Naive thymus-derived CD8-positive, alpha-beta T cell (primary cell): ENCODE measurements at regions not wholly inside any gene's neighbourhood (a gene's known extent, or its start where the extent isn't known, plus 50 kb on each side); places are given as distances from the start of the nearest gene placed in this dataset.
"Not testable (repeated sequence)": the region's sequence is repeated elsewhere in the genome, so short reads cannot be mapped to it uniquely, and the experiment has no call there.

Experiments
- ATAC-seq, 2 donors: fragments of 150-1000 bp; cut with Tn5 transposase in 1 of 2; sonication (Bioruptor Pico), chemical (Tn5 transposase) in 1 of 2; 1 replicate in 1 of 2; 2 replicates in 1 of 2; pipeline ENCODE4 v1.10.0; 2021; ENCODE audit warnings: mild to moderate bottlenecking in 2 of 2, moderate library complexity in 2 of 2
- POLR2A ChIA-PET: fragments of 350-600 bp; sonication (Branson Sonifier 250); formaldehyde crosslinking; loops from one replicate; lab custom pipeline; 2021; ENCODE audit warnings: antibody characterized with exemption; lab: Charles Lee
- DNase-seq, 10 donors: peaks; one replicate each; pipeline versions ENCODE4 v3.0.0 to v3.0.0-alpha.2; 2020 to 2022
- H3K27ac Mint-ChIP-seq, 10 donors: one replicate each; pipeline ENCODE4 v1.8.0; 2020 to 2022; ENCODE audit warnings: mild to moderate bottlenecking in 10 of 10, mixed read lengths in 10 of 10, moderate library complexity in 4 of 10, inconsistent platforms in 1 of 10
- H3K27me3 Mint-ChIP-seq, 5 donors: one replicate each; pipeline ENCODE4 v1.8.0; 2021 to 2022; ENCODE audit warnings: mixed read lengths in 5 of 5
- H3K36me3 Mint-ChIP-seq, 3 donors: one replicate each; pipeline ENCODE4 v1.8.0; 2020 to 2022; ENCODE audit warnings: mixed read lengths in 3 of 3, mild to moderate bottlenecking in 2 of 3, inconsistent platforms in 1 of 3
- H3K4me1 Mint-ChIP-seq, 4 donors: one replicate each; pipeline ENCODE4 v1.8.0; 2021 to 2022; ENCODE audit warnings: mixed read lengths in 4 of 4
- H3K4me3 Mint-ChIP-seq, 10 donors: one replicate each; pipeline ENCODE4 v1.8.0; 2020 to 2022; ENCODE audit warnings: mild to moderate bottlenecking in 10 of 10, mixed read lengths in 10 of 10, moderate library complexity in 6 of 10, inconsistent platforms in 1 of 10
- H3K9me3 Mint-ChIP-seq, 9 donors: one replicate each; pipeline ENCODE4 v1.8.0; 2020 to 2022; ENCODE audit warnings: mixed read lengths in 9 of 9, mild to moderate bottlenecking in 3 of 9, inconsistent platforms in 1 of 9, moderate library complexity in 1 of 9

DNA sequence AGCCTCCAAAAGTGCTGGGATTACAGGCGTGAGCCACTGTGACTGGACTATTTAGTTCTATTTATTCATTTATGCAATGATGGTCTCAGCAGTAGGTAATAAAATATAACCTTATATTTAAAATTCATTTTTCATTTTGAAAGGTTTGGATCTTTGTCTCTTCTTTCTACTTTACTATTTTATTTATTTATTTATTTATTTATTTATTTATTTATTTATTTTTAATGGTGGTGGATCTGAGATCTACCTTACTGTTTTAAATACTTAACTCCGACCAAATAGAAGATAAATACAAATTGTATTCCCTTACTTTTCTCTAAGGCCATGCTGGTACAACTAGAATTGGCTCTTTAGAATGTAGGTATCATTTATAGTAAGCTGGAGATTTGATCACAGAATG lies 159.9 kb upstream of the NBPF19 start:
- H3K27ac Mint-ChIP-seq, H3K9me3 Mint-ChIP-seq, ATAC-seq, POLR2A ChIA-PET, H3K4me1 Mint-ChIP-seq, H3K27me3 Mint-ChIP-seq, H3K4me3 Mint-ChIP-seq, H3K36me3 Mint-ChIP-seq: not testable (repeated sequence)
- DNase-seq, result peak in 1 of 10 donors; percentile 6

DNA sequence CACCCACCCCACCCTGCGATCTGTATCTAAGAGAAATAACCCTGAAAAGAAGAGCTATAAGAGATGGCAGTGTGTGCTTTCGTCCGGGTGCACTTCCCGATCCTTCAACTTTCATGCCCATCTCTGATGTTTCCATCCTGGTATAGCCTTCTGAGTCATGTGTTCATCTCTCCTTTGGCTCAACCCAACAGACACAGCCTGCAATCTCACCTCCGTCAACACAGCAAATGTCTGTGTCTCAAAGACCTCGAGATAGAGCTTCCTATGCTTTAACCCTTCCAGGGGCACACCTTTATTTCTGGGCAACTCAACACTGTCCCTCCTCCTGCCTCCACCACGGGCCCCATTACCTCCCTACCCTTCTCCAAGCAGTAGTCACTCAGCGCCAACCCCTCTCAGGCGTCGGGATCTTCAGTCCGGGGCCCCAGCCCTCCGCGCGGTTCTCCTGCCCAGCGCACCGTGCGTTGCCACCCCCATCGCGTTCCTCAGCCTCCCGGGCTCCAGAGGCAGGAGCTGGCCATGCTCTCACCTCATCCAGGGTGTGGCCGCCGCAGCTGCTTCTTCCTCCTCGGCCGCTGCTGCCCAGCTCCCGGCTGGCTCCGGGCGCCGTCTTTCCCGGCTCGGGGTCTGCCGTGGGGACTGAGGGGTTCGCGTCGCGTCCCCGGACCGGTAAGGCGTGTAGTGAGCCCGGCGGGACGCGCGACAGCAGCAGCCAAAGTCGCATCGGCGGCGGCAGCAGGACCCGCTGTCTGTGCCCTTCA lies 153.7 kb upstream of the NBPF19 start:
- H3K27me3 Mint-ChIP-seq, H3K36me3 Mint-ChIP-seq, POLR2A ChIA-PET, DNase-seq, H3K4me1 Mint-ChIP-seq, H3K4me3 Mint-ChIP-seq, H3K9me3 Mint-ChIP-seq, H3K27ac Mint-ChIP-seq: not testable (repeated sequence)
- peak; percentile 47 for ATAC-seq

DNA sequence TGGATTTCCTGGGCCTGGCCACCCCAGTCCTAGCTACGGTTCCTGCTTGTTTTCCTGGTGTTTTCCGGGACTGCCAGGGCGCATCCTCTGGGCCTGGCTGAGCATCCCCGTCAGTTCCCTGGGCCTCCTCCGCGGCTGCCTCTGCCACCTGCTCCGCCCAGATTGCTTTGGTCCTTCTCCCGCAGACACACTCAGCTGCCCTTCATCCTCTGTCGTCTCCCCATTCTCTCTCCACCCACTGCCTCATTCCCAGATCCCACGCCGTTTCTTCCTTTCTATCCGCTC lies 153.2 kb upstream of the NBPF19 start:
- not testable (repeated sequence) for ATAC-seq

DNA sequence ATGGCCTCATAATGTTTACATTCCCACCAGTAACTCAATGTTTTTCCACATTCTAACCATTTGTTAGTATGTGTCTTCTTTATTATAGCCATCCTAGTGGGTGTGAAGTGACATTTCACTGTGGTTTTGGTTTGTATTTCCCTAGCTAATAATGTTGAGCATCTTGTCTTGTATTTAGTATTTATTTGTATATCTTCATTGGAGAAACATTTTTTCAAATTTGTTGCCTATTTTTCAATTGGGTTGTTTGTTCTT lies 144.8 kb upstream of the NBPF19 start:
- H3K27ac Mint-ChIP-seq, H3K27me3 Mint-ChIP-seq, ATAC-seq, DNase-seq, H3K4me1 Mint-ChIP-seq, H3K4me3 Mint-ChIP-seq, H3K36me3 Mint-ChIP-seq, POLR2A ChIA-PET, H3K9me3 Mint-ChIP-seq: not testable (repeated sequence)

More for the DNA sequence above, 153.2 kb upstream of the NBPF19 start:
- H3K4me1 Mint-ChIP-seq, H3K27me3 Mint-ChIP-seq, H3K36me3 Mint-ChIP-seq, H3K4me3 Mint-ChIP-seq, H3K27ac Mint-ChIP-seq, POLR2A ChIA-PET, DNase-seq, H3K9me3 Mint-ChIP-seq: not testable (repeated sequence)

DNA sequence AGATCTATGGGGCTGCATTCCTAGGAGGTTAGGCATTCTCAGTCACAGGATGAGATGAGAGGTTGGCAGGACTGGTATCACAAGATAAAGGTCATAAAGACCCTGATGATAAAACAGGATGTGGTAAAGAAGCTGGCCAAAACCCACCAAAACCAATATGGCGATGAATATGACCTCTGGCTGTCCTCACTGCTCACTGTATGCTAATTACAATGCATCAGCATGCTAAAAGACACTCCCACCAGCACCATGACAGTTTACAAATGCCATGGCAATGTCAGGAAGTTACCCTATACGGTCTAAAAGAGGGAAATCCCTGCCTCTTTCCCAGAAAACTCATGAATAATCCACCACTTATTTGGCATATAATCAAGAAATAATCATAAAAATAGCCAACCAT lies 138.8 kb upstream of the NBPF19 start:
- H3K4me3 Mint-ChIP-seq, POLR2A ChIA-PET, H3K4me1 Mint-ChIP-seq, H3K27me3 Mint-ChIP-seq, H3K36me3 Mint-ChIP-seq, DNase-seq, H3K9me3 Mint-ChIP-seq, H3K27ac Mint-ChIP-seq, ATAC-seq: not testable (repeated sequence)

DNA sequence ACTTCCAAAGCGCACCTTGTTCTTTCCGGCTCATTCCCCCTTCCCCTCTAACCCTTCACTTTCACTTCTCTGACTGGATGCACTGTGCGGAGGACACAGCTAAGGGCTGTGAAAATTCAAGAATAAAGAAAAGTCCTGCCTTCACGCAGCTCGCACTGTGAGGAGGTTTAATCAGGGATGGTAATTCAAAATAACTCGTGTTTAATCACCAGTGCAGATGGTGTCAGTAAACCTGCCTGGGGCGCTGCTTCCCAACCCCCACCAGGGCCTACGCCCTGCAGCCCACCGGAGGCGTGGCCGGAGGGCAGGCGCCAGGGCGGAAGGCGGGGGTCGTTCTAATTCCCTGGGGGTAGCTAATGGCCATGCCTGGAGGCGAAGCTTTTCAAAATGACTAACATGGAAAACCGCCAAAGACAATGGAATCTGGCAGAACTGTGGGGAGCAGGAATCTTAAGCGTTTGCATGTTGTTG lies 136.6 kb upstream of the NBPF19 start:
- H3K36me3 Mint-ChIP-seq, H3K27ac Mint-ChIP-seq, H3K27me3 Mint-ChIP-seq, POLR2A ChIA-PET, DNase-seq, H3K4me3 Mint-ChIP-seq, H3K4me1 Mint-ChIP-seq, H3K9me3 Mint-ChIP-seq: not testable (repeated sequence)
- ATAC-seq, result peak; percentile 10 to 33

DNA sequence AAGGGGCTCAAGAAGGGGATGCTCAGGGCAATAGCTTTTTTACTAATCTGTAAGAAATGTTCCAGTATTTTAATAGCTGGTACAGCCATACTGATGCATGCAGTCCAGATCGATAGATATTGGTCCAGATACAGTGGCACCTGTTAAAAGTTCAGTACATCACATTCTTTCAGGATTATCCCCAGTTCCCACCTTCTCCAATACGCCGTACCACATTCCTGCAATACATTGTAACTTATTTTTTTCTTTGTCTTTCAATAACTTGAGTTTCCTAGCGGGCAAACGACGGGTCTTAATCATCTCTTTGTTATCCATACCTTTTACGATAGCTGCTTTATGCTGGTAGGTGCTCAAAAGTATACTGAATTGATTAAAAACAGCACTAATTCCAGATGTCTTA lies 136.1 kb upstream of the NBPF19 start:
- H3K36me3 Mint-ChIP-seq, DNase-seq, H3K9me3 Mint-ChIP-seq, H3K27me3 Mint-ChIP-seq, H3K27ac Mint-ChIP-seq, H3K4me1 Mint-ChIP-seq, H3K4me3 Mint-ChIP-seq, ATAC-seq, POLR2A ChIA-PET: not testable (repeated sequence)

DNA sequence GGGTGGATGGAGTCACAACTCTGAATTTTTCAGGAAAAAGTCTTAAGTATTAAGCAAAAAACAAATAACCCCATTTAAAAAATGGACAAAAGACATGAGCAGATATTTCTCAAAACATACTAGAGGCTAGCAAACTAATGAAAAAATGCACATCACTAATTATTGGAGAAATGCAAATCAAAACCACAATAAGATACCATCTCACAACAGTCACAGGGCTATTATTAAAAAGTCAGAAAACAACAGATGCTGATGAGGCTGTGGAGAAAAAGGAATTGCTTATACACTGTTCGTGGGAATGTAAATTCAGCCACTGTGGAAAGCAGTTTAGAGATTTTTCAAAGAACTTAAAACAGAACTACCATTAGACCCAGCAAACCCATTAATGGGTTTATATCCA lies 125.4 kb upstream of the NBPF19 start:
- DNase-seq, result not testable (repeated sequence)

DNA sequence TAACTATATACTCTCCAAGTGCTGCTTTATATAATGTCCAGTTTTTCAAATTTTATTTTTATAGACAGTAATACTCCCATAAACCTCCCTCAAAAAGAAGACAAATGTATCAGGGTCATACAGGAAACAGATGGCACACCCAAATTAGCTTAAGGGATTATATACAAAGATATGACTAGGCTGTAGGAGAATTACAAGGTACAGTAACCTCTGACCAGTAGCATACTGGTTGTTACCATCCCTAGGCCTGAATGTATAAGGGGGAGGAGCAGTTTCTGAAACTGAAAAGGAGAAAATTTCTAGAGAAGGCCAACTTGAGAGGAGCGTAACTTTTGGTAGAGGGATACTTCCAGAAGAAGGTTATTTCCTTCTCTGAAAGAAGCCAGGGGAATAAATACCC lies 122.6 kb upstream of the NBPF19 start:
- H3K4me3 Mint-ChIP-seq, H3K9me3 Mint-ChIP-seq, POLR2A ChIA-PET, H3K36me3 Mint-ChIP-seq, H3K4me1 Mint-ChIP-seq, DNase-seq, H3K27me3 Mint-ChIP-seq, H3K27ac Mint-ChIP-seq, ATAC-seq: not testable (repeated sequence)

More for the DNA sequence above, 125.4 kb upstream of the NBPF19 start:
- H3K27ac Mint-ChIP-seq, H3K4me1 Mint-ChIP-seq, H3K4me3 Mint-ChIP-seq, H3K27me3 Mint-ChIP-seq, H3K36me3 Mint-ChIP-seq, POLR2A ChIA-PET, ATAC-seq, H3K9me3 Mint-ChIP-seq: not testable (repeated sequence)

DNA sequence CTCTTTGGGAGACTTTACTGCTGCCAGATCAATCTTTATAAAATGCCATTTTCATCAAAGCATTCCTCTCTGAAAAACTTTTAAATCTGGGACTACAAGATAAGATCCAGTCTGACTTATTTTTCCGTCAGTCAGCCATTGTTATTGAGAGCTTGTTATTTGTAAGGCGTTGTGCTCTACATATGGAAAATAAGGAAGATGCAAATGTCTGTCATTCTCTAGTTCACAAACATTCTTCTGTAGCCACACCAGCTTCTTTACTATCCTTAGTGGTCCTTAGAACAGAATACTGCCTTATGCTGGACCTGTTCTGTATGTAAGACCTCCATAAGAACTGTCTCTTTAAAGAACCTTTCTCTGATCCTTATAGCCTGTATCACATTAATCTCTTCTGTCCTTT lies 120.3 kb upstream of the NBPF19 start:
- H3K27ac Mint-ChIP-seq, H3K27me3 Mint-ChIP-seq, H3K4me1 Mint-ChIP-seq, H3K9me3 Mint-ChIP-seq, H3K36me3 Mint-ChIP-seq, H3K4me3 Mint-ChIP-seq, DNase-seq, POLR2A ChIA-PET, ATAC-seq: not testable (repeated sequence)

DNA sequence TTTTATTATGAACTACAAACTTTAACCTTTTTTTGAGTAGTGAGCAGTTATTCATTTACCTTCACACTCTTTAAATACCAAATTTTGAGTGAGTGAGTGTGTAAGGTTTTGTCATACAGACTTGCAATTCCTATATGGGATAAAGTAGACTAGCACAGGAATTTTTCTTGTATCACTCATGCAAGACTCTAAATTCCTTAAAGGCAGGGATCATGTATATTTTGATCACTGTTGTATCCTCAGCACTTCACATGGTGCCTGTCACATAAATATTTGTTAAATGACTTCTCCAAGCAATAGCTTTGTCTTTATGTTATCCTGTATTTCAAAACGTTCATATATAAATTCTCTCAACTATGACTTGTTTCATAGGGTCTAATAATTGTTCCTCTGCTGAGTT lies 119.1 kb upstream of the NBPF19 start:
- POLR2A ChIA-PET, H3K9me3 Mint-ChIP-seq, DNase-seq, H3K4me3 Mint-ChIP-seq, ATAC-seq, H3K27ac Mint-ChIP-seq, H3K27me3 Mint-ChIP-seq, H3K36me3 Mint-ChIP-seq, H3K4me1 Mint-ChIP-seq: not testable (repeated sequence)

DNA sequence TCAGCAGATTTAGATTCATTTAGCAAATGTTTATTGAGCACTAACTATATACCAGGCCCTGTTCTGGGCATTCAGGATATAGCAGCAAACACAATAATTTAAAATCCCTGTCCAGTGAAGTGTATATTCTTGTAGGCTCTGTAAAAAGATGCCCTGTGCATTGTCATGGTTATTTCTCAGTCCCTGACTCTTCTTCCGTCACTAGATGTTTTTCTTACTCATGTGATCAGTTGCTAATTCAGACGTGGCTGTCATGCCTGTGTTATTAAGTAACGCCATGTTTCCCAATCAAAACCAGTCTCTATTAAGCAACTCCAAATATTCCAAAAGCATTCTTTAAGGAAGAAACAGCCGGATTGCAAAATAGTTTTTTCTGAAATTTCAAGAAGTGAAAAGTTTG lies 118.7 kb upstream of the NBPF19 start:
- DNase-seq, H3K4me1 Mint-ChIP-seq, POLR2A ChIA-PET, ATAC-seq, H3K9me3 Mint-ChIP-seq, H3K27me3 Mint-ChIP-seq, H3K27ac Mint-ChIP-seq, H3K36me3 Mint-ChIP-seq, H3K4me3 Mint-ChIP-seq: not testable (repeated sequence)

DNA sequence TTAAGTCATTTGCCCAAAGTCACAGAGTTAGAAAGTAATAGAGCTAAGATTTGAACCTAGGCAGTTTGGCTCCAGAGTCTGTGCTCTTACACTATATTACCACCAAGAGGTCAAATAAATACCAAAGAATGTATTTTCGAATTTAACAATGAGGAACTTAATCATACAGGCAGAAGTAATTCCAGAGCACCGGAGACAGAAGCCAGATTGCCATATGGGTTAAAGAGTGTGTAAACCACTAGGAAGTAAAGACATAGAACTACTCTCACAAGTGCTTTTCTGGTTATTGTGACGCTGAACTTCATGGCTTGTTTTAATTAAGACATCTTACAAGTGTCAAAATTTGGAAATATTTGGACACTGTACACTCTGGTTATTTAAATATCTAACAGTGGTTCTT lies 114.5 kb upstream of the NBPF19 start:
- H3K4me1 Mint-ChIP-seq, H3K27ac Mint-ChIP-seq, H3K27me3 Mint-ChIP-seq, POLR2A ChIA-PET, H3K9me3 Mint-ChIP-seq, H3K36me3 Mint-ChIP-seq, ATAC-seq, H3K4me3 Mint-ChIP-seq, DNase-seq: not testable (repeated sequence)

DNA sequence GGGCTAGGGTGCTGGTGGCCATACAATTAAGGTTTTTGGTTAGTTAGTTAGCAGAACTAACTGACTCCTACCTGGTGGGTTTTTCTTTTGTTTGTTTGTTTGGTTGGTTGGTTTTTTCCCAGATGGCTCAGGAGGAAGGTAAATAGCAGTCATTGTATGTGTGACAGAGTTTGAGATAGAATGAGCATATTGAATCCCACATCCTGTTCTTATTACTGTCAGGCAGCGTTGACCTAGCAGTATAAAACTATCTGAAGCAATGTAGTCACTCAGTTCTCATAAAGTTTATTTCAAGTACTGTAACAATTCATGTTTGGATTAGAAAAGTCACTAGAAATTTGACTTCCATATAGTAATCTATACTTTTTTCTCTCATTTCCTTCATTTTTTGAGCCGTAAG lies 113.5 kb upstream of the NBPF19 start:
- H3K36me3 Mint-ChIP-seq, DNase-seq, H3K27ac Mint-ChIP-seq, ATAC-seq, H3K4me3 Mint-ChIP-seq, H3K27me3 Mint-ChIP-seq, POLR2A ChIA-PET, H3K9me3 Mint-ChIP-seq: not testable (repeated sequence)
- H3K4me1 Mint-ChIP-seq, result peaks cover 0 to 12% (median 3%) of the 10 kb centered on the region in 4 donors
